ENCODE measurements at regions not wholly inside any gene's neighbourhood (a gene's known extent, or its start where the extent isn't known, plus 50 kb on each side); places are given as distances from the start of the nearest gene placed in this dataset.

DNA sequence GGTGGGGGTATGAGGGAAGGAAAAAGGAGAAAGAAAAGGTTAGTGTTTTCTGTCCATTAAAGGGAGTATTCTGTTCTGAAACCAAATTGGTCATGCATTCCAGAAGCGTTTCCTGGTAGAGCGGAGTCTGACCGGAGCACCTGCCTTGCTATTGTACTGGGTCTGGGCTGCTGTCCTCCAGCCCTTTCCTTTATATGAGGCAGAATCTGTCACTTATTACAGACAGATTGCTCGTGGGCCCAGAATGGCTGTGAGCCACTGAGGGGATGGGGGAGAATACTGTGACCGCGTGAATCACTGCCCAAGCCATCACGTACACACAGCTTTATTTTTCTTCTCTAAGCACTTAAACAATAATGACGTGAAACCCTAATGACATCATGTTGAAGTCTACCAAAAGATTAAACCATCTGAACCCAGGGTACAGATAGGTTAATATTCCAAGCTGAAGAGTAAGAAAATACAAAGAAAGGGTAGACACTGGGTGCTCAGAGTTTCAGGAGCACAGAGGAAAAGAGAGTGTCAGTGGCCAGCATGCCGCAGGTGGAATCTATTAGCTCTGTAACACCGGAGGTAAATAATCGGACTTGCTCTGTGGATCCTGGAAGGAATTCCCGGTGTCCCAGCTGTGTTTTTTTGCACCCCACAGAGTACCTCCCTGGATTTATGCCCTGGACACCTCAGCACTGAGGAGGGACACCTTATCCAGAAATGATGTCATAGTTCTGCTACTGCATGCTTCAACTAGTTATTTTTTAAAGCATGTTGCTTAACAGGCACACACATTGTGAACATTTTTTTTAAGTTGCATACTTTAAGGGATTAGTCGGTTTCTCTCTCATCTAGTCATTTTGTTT is 573.3 kb downstream of the PKHD1 start:
- Mint-ChIP-seq H3K9me3 (ENCODE audit: low read depth) (peaks cover 14% of the 10 kb centered on the region), H3K36me3 (ENCODE audit: low read depth) (peaks cover 4% of the 10 kb centered on the region), H3K4me1 (ENCODE audit: low read depth) (peaks cover 26% of the 10 kb centered on the region), H3K27me3 (ENCODE audit: low read depth) (no peaks in the 10 kb centered on the region), H3K4me3 (ENCODE audit: unreplicated experiment) (peak overlapping the region; percentile 10), H3K27ac (ENCODE audit: unreplicated experiment) (peak overlapping the region; percentile 78)
- TF ChIP-seq, protein P1, sequence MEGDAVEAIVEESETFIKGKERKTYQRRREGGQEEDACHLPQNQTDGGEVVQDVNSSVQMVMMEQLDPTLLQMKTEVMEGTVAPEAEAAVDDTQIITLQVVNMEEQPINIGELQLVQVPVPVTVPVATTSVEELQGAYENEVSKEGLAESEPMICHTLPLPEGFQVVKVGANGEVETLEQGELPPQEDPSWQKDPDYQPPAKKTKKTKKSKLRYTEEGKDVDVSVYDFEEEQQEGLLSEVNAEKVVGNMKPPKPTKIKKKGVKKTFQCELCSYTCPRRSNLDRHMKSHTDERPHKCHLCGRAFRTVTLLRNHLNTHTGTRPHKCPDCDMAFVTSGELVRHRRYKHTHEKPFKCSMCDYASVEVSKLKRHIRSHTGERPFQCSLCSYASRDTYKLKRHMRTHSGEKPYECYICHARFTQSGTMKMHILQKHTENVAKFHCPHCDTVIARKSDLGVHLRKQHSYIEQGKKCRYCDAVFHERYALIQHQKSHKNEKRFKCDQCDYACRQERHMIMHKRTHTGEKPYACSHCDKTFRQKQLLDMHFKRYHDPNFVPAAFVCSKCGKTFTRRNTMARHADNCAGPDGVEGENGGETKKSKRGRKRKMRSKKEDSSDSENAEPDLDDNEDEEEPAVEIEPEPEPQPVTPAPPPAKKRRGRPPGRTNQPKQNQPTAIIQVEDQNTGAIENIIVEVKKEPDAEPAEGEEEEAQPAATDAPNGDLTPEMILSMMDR (IDR thresholded peaks at IDR 0.05): no peak
- DNase-seq (ENCODE audit: low spot score): no peak

DNA sequence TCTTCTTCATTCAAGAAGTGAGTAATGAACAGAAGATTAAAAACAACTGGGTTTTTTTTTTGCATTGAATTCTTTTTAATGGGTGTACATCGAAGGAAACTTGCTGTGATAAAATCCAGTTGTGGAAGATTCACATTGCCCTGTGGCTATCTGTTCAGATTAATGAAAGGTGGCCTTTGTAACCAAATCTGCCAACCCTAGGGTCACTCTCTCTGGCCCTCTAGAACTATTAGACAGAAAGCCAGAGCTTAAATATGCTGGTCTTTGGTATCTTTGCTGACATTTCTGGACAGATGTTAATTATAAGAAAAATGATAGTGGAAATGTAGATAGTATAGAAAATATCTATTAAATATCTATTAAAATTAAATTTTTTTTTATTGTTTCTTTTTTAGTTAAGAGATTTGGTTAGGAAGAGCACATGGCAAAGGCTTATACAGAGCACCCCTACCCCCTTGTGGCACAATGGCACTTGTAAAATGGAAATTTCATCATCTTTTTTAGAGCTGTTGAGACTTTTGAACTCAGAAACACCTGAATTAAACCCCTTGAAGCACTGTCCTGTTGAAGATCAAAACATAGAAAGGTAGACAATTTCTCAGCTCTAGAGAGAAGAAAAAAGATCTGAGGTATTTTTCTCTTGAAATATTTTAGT is 572.5 kb downstream of the PKHD1 start:
- H3K27ac Mint-ChIP-seq (ENCODE audit: unreplicated experiment): peak overlapping the region; percentile 62
- peaks cover 14% of the 10 kb centered on the region for H3K9me3 Mint-ChIP-seq (ENCODE audit: low read depth)
- H3K27me3 Mint-ChIP-seq (ENCODE audit: low read depth): no peaks in the 10 kb centered on the region
- peaks cover 4% of the 10 kb centered on the region for H3K36me3 Mint-ChIP-seq (ENCODE audit: low read depth)
- no peak overlapping the region for H3K4me3 Mint-ChIP-seq (ENCODE audit: unreplicated experiment)
- no peak for DNase-seq (ENCODE audit: low spot score)
- peaks cover 26% of the 10 kb centered on the region for H3K4me1 Mint-ChIP-seq (ENCODE audit: low read depth)
- TF ChIP-seq, protein P1 (IDR thresholded peaks at IDR 0.05): peak; percentile 71

DNA sequence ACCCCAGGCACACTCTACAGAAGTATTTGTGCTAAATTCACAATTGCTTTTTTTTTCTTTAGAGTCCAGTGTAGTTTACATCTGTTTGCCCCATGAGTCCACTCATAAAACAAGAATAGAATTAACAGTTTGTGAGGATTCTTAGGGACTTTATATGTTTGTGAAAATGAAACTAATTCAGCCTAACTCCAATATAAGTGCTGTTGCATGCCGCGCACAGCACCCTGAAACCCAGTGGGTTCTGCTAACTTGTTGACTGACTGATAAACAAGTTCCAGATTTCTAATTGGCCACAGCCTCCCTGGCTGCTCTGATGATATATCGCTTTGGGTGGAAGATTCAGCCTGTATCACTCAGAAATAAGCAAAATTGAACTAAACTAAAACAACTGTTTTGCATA is 561.4 kb downstream of the PKHD1 start:
- TF ChIP-seq, protein P1 (IDR thresholded peaks at IDR 0.05): no peak
- peaks cover 5% of the 10 kb centered on the region for H3K4me1 Mint-ChIP-seq (ENCODE audit: low read depth)
- H3K4me3 Mint-ChIP-seq (ENCODE audit: unreplicated experiment): no peak overlapping the region
- H3K36me3 Mint-ChIP-seq (ENCODE audit: low read depth): no peaks in the 10 kb centered on the region
- no peak overlapping the region for H3K27ac Mint-ChIP-seq (ENCODE audit: unreplicated experiment)
- no peaks in the 10 kb centered on the region for H3K27me3 Mint-ChIP-seq (ENCODE audit: low read depth)
- no peak for DNase-seq (ENCODE audit: low spot score)
- H3K9me3 Mint-ChIP-seq (ENCODE audit: low read depth): no peaks in the 10 kb centered on the region

DNA sequence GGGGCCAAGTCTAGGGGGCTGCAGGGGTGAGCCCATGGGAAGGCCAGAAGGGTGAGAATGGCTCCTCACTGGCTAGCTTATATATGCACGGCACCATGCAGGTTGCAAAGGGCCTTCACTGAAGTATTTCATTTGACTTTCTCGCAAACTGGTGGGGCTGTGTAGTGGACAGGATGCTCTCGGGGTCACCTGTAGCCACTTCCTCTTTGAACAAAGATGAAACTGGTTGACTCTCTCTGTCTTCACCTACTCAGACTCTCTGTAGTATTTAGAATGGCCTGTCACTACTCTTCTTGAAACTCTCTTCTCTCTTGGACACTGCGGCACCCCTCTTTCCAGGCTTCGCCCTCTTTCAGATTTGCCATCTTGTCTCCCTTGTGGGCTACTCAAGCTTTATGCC is 560.5 kb downstream of the PKHD1 start:
- Mint-ChIP-seq H3K4me3 (ENCODE audit: unreplicated experiment) (no peak overlapping the region), H3K4me1 (ENCODE audit: low read depth) (peaks cover 5% of the 10 kb centered on the region), H3K9me3 (ENCODE audit: low read depth) (no peaks in the 10 kb centered on the region), H3K36me3 (ENCODE audit: low read depth) (no peaks in the 10 kb centered on the region), H3K27ac (ENCODE audit: unreplicated experiment) (no peak overlapping the region), H3K27me3 (ENCODE audit: low read depth) (no peaks in the 10 kb centered on the region)
- DNase-seq (ENCODE audit: low spot score): no peak
- TF ChIP-seq, protein P1 (IDR thresholded peaks at IDR 0.05): no peak

DNA sequence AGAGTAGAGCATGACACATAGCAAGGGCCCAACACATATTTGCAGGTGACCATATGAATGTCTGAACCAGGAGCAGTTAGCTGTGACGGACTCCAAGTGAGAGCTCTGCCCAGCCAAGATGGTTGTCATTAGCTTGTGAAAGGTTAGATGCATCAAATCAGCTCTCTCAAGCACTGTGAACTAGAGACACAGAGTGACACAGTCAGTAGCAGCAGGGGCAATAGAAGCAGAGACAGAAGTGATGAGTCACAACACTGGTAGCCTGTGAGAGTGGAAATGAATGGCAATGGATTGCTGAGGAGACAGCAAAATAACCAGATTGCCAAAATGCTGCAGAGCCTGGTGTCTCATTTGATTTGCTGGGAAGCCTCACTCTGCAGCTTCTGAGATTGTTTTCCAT is 558.9 kb downstream of the PKHD1 start:
- H3K36me3 Mint-ChIP-seq (ENCODE audit: low read depth): no peaks in the 10 kb centered on the region
- H3K27me3 Mint-ChIP-seq (ENCODE audit: low read depth): peaks cover 1% of the 10 kb centered on the region
- TF ChIP-seq, protein P1 (IDR thresholded peaks at IDR 0.05): no peak
- DNase-seq (ENCODE audit: low spot score): no peak
- no peak overlapping the region for H3K27ac Mint-ChIP-seq (ENCODE audit: unreplicated experiment)
- H3K9me3 Mint-ChIP-seq (ENCODE audit: low read depth): no peaks in the 10 kb centered on the region
- no peak overlapping the region for H3K4me3 Mint-ChIP-seq (ENCODE audit: unreplicated experiment)
- peaks cover 5% of the 10 kb centered on the region for H3K4me1 Mint-ChIP-seq (ENCODE audit: low read depth)
